Neural progenitor cell (in vitro differentiated cells): ENCODE measurements at regions not wholly inside any gene's neighbourhood (a gene's known extent, or its start where the extent isn't known, plus 50 kb on each side); places are given as distances from the start of the nearest gene placed in this dataset.

Source experiments
- CTCF ChIP-seq: fragments of 200-600 bp; sonication (generic); IDR thresholded peaks from 2 replicates; pipeline ENCODE4 v1.5.1; 2017; ENCODE audit warnings: antibody characterized with exemption, mild to moderate bottlenecking
- EZH2 ChIP-seq: fragments of 200-600 bp; sonication (generic); IDR thresholded peaks from 2 replicates; pipeline ENCODE4 v1.6.1; 2017; ENCODE audit warnings: antibody characterized with exemption, mild to moderate bottlenecking, moderate library complexity
- EZH2phosphoT487 ChIP-seq: fragments of 200-600 bp; sonication (generic); IDR thresholded peaks from 2 replicates; pipeline ENCODE4 v1.6.1; 2017; ENCODE audit warnings: antibody characterized with exemption

DNA sequence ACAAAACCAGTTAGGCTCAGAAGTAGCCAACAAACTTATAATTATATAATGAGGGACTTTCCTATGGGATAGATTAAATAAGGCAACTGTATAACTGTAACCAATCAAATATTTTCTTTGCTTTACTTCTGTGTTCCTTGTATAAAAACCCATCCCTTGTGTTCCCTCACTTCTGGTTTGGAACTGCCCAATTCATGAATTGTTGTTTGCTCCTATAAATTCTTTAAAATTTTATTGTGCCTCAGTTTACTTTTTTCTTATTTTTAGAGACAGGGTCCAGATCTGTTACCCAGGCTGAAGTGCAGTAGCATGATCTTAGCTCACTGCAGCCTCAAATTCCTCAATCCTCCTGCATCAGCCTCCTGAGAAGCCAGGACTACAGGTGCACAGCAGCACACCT lies 155.7 kb downstream of the SMAD6 start:
- no peak for TF ChIP-seq CTCF
- no peak for TF ChIP-seq EZH2
- no peak for TF ChIP-seq EZH2phosphoT487
